Globus pallidus (tissue), 1 donor: ENCODE measurements at regions not wholly inside any gene's neighbourhood (a gene's known extent, or its start where the extent isn't known, plus 50 kb on each side); places are given as distances from the start of the nearest gene placed in this dataset.
"Not testable (repeated sequence)": the region's sequence is repeated elsewhere in the genome, so short reads cannot be mapped to it uniquely, and the experiment has no call there.

Experiments
- DNase-seq: peaks from one replicate; pipeline ENCODE4 v3.0.0-alpha.2; 2015; ENCODE audit warnings: low spot score

- DNase-seq, result no peak
Measured at GRCh38 chr7:152594801-152595200, 81.1 kb downstream of the XRCC2 start.

GRCh38 chr7:152591976-152592375 is 84.0 kb downstream of the XRCC2 start:
- DNase-seq, result no peak

GRCh38 chr7:152590481-152590880 is 85.5 kb downstream of the XRCC2 start:
- DNase-seq, result no peak

GRCh38 chr7:152589821-152590220 is 86.1 kb downstream of the XRCC2 start:
- DNase-seq, result not testable (repeated sequence)

- DNase-seq, result no peak
Measured at GRCh38 chr7:152588350-152588749, 87.6 kb downstream of the XRCC2 start.

GRCh38 chr7:152587366-152587765 is 88.6 kb downstream of the XRCC2 start:
- no peak for DNase-seq

GRCh38 chr7:152583006-152583405 is 92.9 kb downstream of the XRCC2 start:
- DNase-seq, result no peak

- DNase-seq, result no peak
Measured at GRCh38 chr7:152579070-152579469, 96.9 kb downstream of the XRCC2 start.

GRCh38 chr7:152577339-152577738 is 98.6 kb downstream of the XRCC2 start:
- no peak for DNase-seq

GRCh38 chr7:152574892-152575548 is 100.9 kb downstream of the XRCC2 start:
- DNase-seq, result no peak

GRCh38 chr7:152573186-152573585 is 102.8 kb downstream of the XRCC2 start:
- not testable (repeated sequence) for DNase-seq

GRCh38 chr7:152572101-152572500 is 103.8 kb downstream of the XRCC2 start:
- DNase-seq, result no peak

GRCh38 chr7:152571068-152571467 is 104.9 kb downstream of the XRCC2 start:
- no peak for DNase-seq

GRCh38 chr7:152568972-152569371 is 107.0 kb downstream of the XRCC2 start:
- DNase-seq, result no peak

GRCh38 chr7:152565731-152566130 is 110.2 kb downstream of the XRCC2 start:
- no peak for DNase-seq

- DNase-seq, result no peak
Measured at GRCh38 chr7:152564656-152565250, 111.2 kb downstream of the XRCC2 start.

- no peak for DNase-seq
Measured at GRCh38 chr7:152556013-152556755, 119.8 kb downstream of the XRCC2 start.

GRCh38 chr7:152553671-152554317 is 118.0 kb upstream of the KMT2C start:
- DNase-seq, result no peak

GRCh38 chr7:152551304-152552036 is 115.7 kb upstream of the KMT2C start:
- DNase-seq, result no peak

- no peak for DNase-seq
Measured at GRCh38 chr7:152544971-152545619, 109.3 kb upstream of the KMT2C start.

- no peak for DNase-seq
Measured at GRCh38 chr7:152544481-152544927, 108.7 kb upstream of the KMT2C start.
